GM12878 (cell line): ENCODE measurements at regions not wholly inside any gene's neighbourhood (a gene's known extent, or its start where the extent isn't known, plus 50 kb on each side); places are given as distances from the start of the nearest gene placed in this dataset.

Experiments
- ATAC-seq: fragments of 200-7000 bp; cut with Tn5 transposase; 3 replicates; pipeline ENCODE4 v1.9.1; 2020; ENCODE audit warnings: mild to moderate bottlenecking, moderate library complexity
- BruUV-seq: library from RNA; stranded (reverse); fragments of 400-500 nt; replicated peaks from 2 replicates; lab custom pipeline; 2021; lab: Mats Ljungman, UMichigan
- CTCF ChIA-PET: fragments of 300-600 bp; sonication (Branson Sonifier 250); formaldehyde crosslinking; extraction: SDS; loops from one replicate; lab custom pipeline; 2021; ENCODE audit warnings: inconsistent platforms; lab: Yijun Ruan, JAX
- POLR2A ChIA-PET: fragments of 350-600 bp; formaldehyde crosslinking; extraction: SDS; loops from one replicate; lab custom pipeline; 2021; ENCODE audit warnings: inconsistent platforms; lab: Charles Lee
- RAD21 ChIA-PET: fragments of 300-600 bp; sonication (Branson Sonifier 250); formaldehyde crosslinking; loops from one replicate; lab custom pipeline; 2023; ENCODE audit warnings: antibody characterized with exemption; ENCODE audit not compliant: unreplicated experiment; lab: Charles Lee
- SMC1A ChIA-PET: fragments of 300-600 bp; sonication (Branson Sonifier 250); formaldehyde crosslinking; loops from one replicate; lab custom pipeline; 2023; ENCODE audit not compliant: unreplicated experiment, uncharacterized antibody; lab: Charles Lee
- DNase-seq: peaks from one replicate; pipeline ENCODE4 v3.0.0-alpha.2; 2011; ENCODE audit warnings: low read depth, low spot score
- FAIRE-seq: peaks from 3 replicates; lab custom pipeline; 2011; peaks lifted over from hg19 to GRCh38; lab: Jason Lieb, UNC
- H2AFZ ChIP-seq: 2 replicates; pipeline ENCODE4 v1.6.0; 2011; ENCODE audit warnings: low read depth, low read length, control low read depth; ENCODE audit not compliant: control insufficient read depth
- H3K27ac ChIP-seq: 2 replicates; pipeline ENCODE4 v1.5.1; 2011; ENCODE audit warnings: control low read depth; ENCODE audit not compliant: control insufficient read depth, insufficient read depth
- H3K27me3 ChIP-seq, 2 experiments: replicated peaks in 1 of 2; 2 replicates each; pipeline versions ENCODE4 v1.6.0 to v1.6.1; 2011; ENCODE audit warnings: low read length in 1 of 2; ENCODE audit not compliant: control insufficient read depth in 2 of 2, insufficient read depth in 2 of 2
- H3K36me3 ChIP-seq, 2 experiments: 2 replicates each; pipeline ENCODE4 v1.5.1; 2011; ENCODE audit warnings: low read length in 1 of 2; ENCODE audit not compliant: control insufficient read depth in 2 of 2, insufficient read depth in 2 of 2
- H3K4me1 ChIP-seq: 2 replicates; pipeline ENCODE4 v1.6.1; 2011; ENCODE audit warnings: mild to moderate bottlenecking, low read length, moderate library complexity, mixed read lengths; ENCODE audit not compliant: control insufficient read depth, insufficient read depth
- H3K4me2 ChIP-seq: 2 replicates; pipeline ENCODE4 v1.6.0; 2011; ENCODE audit warnings: control low read depth; ENCODE audit not compliant: control insufficient read depth, insufficient read depth
- H3K4me3 ChIP-seq: fragments of 200-600 bp; sonication (generic); 2 replicates; pipeline ENCODE4 v1.5.1; 2016
- H3K79me2 ChIP-seq: 2 replicates; pipeline ENCODE4 v1.6.0; 2011; ENCODE audit warnings: low read length; ENCODE audit not compliant: control insufficient read depth, insufficient read depth
- H3K9ac ChIP-seq: 2 replicates; pipeline ENCODE4 v1.8.0; 2011; ENCODE audit warnings: low read length, control low read depth, mixed read lengths; ENCODE audit not compliant: control insufficient read depth, insufficient read depth
- H3K9me3 ChIP-seq: replicated peaks from 3 replicates; pipeline ENCODE4 v1.5.1; 2011; ENCODE audit warnings: mild to moderate bottlenecking, low read length; ENCODE audit not compliant: control insufficient read depth, insufficient read depth
- H4K20me1 ChIP-seq: 2 replicates; pipeline ENCODE4 v1.6.0; 2011; ENCODE audit not compliant: control insufficient read depth, insufficient read depth
- BRCA1 ChIP-seq: IDR thresholded peaks from 2 replicates; pipeline ENCODE4 v1.6.1; 2011; ENCODE audit warnings: low read depth, low read length, improper control_type of control experiment
- GABPA ChIP-seq: IDR thresholded peaks from 2 replicates; pipeline ENCODE4 v1.6.1; 2014; ENCODE audit warnings: antibody characterized with exemption, low read depth, mild to moderate bottlenecking, inconsistent platforms
- HCFC1 ChIP-seq: fragments of 150-350 bp; IDR thresholded peaks from 2 replicates; pipeline ENCODE4 v1.6.1; 2014; ENCODE audit warnings: low read length
- KAT2A ChIP-seq: conservative IDR thresholded peaks from 2 replicates; pipeline ENCODE4 v1.6.1; 2011; ENCODE audit warnings: low read depth, low read length; ENCODE audit not compliant: control insufficient read depth
- NFYB ChIP-seq: IDR thresholded peaks from 2 replicates; pipeline ENCODE4 v1.6.1; 2011; ENCODE audit warnings: low read depth, mild to moderate bottlenecking, low read length, improper control_type of control experiment, moderate library complexity; ENCODE audit not compliant: insufficient read depth
- NR2C1 ChIP-seq: fragments of 450-650 bp; IDR thresholded peaks from 2 replicates; pipeline ENCODE4 v1.6.1; 2017; ENCODE audit warnings: antibody characterized with exemption, mild to moderate bottlenecking, moderate library complexity
- POLR2A ChIP-seq: IDR thresholded peaks from 2 replicates; pipeline ENCODE4 v1.6.1; 2011; ENCODE audit warnings: low read depth, mild to moderate bottlenecking, low read length
- RCOR1 ChIP-seq: conservative IDR thresholded peaks from 2 replicates; pipeline ENCODE4 v1.6.1; 2012; ENCODE audit warnings: low read depth, low read length, improper control_type of control experiment
- SIX5 ChIP-seq: IDR thresholded peaks from 2 replicates; pipeline ENCODE4 v1.6.1; 2011; ENCODE audit warnings: mild to moderate bottlenecking, low read depth, low read length, moderate library complexity; ENCODE audit not compliant: severe bottlenecking
- SMAD5 ChIP-seq: IDR thresholded peaks from 2 replicates; pipeline ENCODE4 v1.6.1; 2016; ENCODE audit warnings: antibody characterized with exemption, low read depth
- WRNIP1 ChIP-seq: IDR thresholded peaks from 2 replicates; pipeline ENCODE4 v1.6.1; 2011; ENCODE audit warnings: low read depth, low read length, improper control_type of control experiment, borderline replicate concordance
- ZNF217 ChIP-seq: fragments of 450-650 bp; IDR thresholded peaks from 2 replicates; pipeline ENCODE4 v1.6.1; 2017; ENCODE audit warnings: antibody characterized with exemption, mild to moderate bottlenecking
- ZNF384 ChIP-seq: IDR thresholded peaks from 2 replicates; pipeline ENCODE4 v1.6.1; 2012; ENCODE audit warnings: low read depth, mild to moderate bottlenecking, low read length, improper control_type of control experiment, borderline replicate concordance
- in situ Hi-C: fragments of 300-500 bp; cut with MboI; formaldehyde crosslinking; loops from 9 replicates; pipeline ENCODE4 v1.14.3; 2018; ENCODE audit warnings: mixed read lengths
- intact Hi-C: fragments of 100-400 bp; cut with micrococcal nuclease; formaldehyde crosslinking; loops from one replicate; pipeline ENCODE4 v1.14.2; 2022; ENCODE audit not compliant: unreplicated experiment
- TF ChIP-seq, protein P1 (sequence below): fragments of 450-650 bp; formaldehyde crosslinking; IDR thresholded peaks from 2 replicates; pipeline ENCODE4 v1.5.0; 2022; ENCODE audit warnings: mild to moderate bottlenecking, missing genetic modification characterization
- TF ChIP-seq, protein P2 (sequence below): fragments of 450-650 bp; IDR thresholded peaks from 2 replicates; pipeline ENCODE4 v1.6.1; 2018; ENCODE audit warnings: borderline replicate concordance, mild to moderate bottlenecking; ENCODE audit not compliant: partially characterized antibody
- TF ChIP-seq, protein P3 (sequence below): fragments of 450-650 bp; IDR thresholded peaks from 2 replicates; pipeline ENCODE4 v1.6.1; 2016; ENCODE audit warnings: mild to moderate bottlenecking

DNA sequence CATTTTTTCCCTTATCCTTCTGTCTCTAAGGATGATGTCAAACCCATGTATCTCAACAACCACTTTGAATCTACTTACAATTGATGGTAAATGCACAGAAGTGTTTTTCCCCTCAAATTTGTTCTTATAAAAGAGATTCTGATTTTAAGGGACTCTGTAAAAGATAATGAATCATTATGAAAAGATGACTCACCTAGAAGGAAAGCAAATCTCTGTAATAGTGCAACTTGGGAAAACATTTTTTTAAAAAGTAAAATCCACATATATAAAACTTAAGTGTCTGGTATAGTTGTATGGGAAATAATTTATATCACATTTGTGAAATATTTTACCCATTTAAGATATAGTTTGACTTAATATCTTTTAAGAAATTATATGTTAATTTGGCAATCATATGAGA lies 137.0 kb downstream of the TINAG start:
- no peaks in the 10 kb centered on the region for H3K4me1 ChIP-seq
- H2AFZ ChIP-seq = no peak overlapping the region
- RAD21 ChIA-PET = no interaction called here
- no peak overlapping the region for H3K27ac ChIP-seq
- H3K9me3 ChIP-seq = no peaks in the 10 kb centered on the region
- SMC1A ChIA-PET = no interaction called here
- POLR2A ChIA-PET = no interaction called here
- intact Hi-C loops = no loop called here
- BruUV-seq = no TSS peak
- H3K9ac ChIP-seq = no peak overlapping the region
- DNase-seq (no peak), FAIRE-seq (no peak), ATAC-seq (no peak)
- H4K20me1 ChIP-seq = no peaks in the 10 kb centered on the region
- no peak overlapping the region for H3K4me2 ChIP-seq
- CTCF ChIA-PET = no interaction called here
- no peaks in the 10 kb centered on the region for H3K27me3 ChIP-seq
- H3K36me3 ChIP-seq = no peaks in the 10 kb centered on the region
- in situ Hi-C loops = no loop called here
- no peaks in the 10 kb centered on the region for H3K79me2 ChIP-seq
- no peak for TF ChIP-seq ZNF384
- no peak for TF ChIP-seq POLR2A
- TF ChIP-seq BRCA1 = no peak
- no peak for TF ChIP-seq WRNIP1
- no peak for TF ChIP-seq NR2C1
- TF ChIP-seq, protein P1, sequence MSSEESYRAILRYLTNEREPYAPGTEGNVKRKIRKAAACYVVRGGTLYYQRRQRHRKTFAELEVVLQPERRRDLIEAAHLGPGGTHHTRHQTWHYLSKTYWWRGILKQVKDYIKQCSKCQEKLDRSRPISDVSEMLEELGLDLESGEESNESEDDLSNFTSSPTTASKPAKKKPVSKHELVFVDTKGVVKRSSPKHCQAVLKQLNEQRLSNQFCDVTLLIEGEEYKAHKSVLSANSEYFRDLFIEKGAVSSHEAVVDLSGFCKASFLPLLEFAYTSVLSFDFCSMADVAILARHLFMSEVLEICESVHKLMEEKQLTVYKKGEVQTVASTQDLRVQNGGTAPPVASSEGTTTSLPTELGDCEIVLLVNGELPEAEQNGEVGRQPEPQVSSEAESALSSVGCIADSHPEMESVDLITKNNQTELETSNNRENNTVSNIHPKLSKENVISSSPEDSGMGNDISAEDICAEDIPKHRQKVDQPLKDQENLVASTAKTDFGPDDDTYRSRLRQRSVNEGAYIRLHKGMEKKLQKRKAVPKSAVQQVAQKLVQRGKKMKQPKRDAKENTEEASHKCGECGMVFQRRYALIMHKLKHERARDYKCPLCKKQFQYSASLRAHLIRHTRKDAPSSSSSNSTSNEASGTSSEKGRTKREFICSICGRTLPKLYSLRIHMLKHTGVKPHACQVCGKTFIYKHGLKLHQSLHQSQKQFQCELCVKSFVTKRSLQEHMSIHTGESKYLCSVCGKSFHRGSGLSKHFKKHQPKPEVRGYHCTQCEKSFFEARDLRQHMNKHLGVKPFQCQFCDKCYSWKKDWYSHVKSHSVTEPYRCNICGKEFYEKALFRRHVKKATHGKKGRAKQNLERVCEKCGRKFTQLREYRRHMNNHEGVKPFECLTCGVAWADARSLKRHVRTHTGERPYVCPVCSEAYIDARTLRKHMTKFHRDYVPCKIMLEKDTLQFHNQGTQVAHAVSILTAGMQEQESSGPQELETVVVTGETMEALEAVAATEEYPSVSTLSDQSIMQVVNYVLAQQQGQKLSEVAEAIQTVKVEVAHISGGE (CRISPR knock-in tag) = no peak
- no peak for TF ChIP-seq RCOR1
- TF ChIP-seq, protein P2, sequence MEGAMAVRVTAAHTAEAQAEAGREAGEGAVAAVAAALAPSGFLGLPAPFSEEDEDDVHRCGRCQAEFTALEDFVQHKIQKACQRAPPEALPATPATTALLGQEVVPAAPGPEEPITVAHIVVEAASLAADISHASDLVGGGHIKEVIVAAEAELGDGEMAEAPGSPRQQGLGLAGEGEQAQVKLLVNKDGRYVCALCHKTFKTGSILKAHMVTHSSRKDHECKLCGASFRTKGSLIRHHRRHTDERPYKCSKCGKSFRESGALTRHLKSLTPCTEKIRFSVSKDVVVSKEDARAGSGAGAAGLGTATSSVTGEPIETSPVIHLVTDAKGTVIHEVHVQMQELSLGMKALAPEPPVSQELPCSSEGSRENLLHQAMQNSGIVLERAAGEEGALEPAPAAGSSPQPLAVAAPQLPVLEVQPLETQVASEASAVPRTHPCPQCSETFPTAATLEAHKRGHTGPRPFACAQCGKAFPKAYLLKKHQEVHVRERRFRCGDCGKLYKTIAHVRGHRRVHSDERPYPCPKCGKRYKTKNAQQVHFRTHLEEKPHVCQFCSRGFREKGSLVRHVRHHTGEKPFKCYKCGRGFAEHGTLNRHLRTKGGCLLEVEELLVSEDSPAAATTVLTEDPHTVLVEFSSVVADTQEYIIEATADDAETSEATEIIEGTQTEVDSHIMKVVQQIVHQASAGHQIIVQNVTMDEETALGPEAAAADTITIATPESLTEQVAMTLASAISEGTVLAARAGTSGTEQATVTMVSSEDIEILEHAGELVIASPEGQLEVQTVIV = no peak
- no peak for TF ChIP-seq GABPA
- TF ChIP-seq HCFC1 = no peak
- TF ChIP-seq SIX5 = no peak
- TF ChIP-seq ZNF217 = no peak
- no peak for TF ChIP-seq SMAD5
- TF ChIP-seq KAT2A = no peak
- TF ChIP-seq, protein P3, sequence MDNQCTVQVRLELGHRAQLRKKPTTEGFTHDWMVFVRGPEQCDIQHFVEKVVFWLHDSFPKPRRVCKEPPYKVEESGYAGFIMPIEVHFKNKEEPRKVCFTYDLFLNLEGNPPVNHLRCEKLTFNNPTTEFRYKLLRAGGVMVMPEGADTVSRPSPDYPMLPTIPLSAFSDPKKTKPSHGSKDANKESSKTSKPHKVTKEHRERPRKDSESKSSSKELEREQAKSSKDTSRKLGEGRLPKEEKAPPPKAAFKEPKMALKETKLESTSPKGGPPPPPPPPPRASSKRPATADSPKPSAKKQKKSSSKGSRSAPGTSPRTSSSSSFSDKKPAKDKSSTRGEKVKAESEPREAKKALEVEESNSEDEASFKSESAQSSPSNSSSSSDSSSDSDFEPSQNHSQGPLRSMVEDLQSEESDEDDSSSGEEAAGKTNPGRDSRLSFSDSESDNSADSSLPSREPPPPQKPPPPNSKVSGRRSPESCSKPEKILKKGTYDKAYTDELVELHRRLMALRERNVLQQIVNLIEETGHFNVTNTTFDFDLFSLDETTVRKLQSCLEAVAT = no peak
- no peak for TF ChIP-seq NFYB
- TF ChIP-seq, all 136 proteins: peak for 0
- H3K4me3 ChIP-seq = no peak overlapping the region
